IMR-90 (cell line): ENCODE measurements at regions not wholly inside any gene's neighbourhood (a gene's known extent, or its start where the extent isn't known, plus 50 kb on each side); places are given as distances from the start of the nearest gene placed in this dataset.

Experiments used
- ATAC-seq: fragments of 200-7000 bp; cut with Tn5 transposase; 2 replicates; pipeline ENCODE4 v1.9.1; 2020; ENCODE audit warnings: low read depth, mild to moderate bottlenecking, moderate library complexity
- BruUV-seq: library from RNA; stranded (reverse); fragments of 400-500 nt; replicated peaks from 2 replicates; lab custom pipeline; 2021; lab: Mats Ljungman, UMichigan
- CTCF ChIA-PET: fragments of 300-600 bp; formaldehyde crosslinking; extraction: SDS; loops from one replicate; lab custom pipeline; 2021; ENCODE audit warnings: antibody characterized with exemption; lab: Yijun Ruan, JAX
- POLR2A ChIA-PET: fragments of 300-600 bp; sonication (Branson Sonifier 250); formaldehyde crosslinking; loops from one replicate; lab custom pipeline; 2022; ENCODE audit warnings: antibody characterized with exemption; ENCODE audit not compliant: unreplicated experiment; lab: Charles Lee
- DNase-seq: peaks from one replicate; pipeline ENCODE4 v3.0.0; 2013
- H2AFZ ChIP-seq: replicated peaks from 2 replicates; pipeline ENCODE3; 2013; ENCODE audit warnings: low read length, mild to moderate bottlenecking; ENCODE audit not compliant: poor library complexity
- H2AK5ac ChIP-seq: 2 replicates; pipeline ENCODE4 v1.6.1; 2013; ENCODE audit warnings: low read depth, low read length, inconsistent platforms
- H2AK9ac ChIP-seq: replicated peaks from 2 replicates; pipeline ENCODE3; 2013; ENCODE audit warnings: mild to moderate bottlenecking, low read depth, low read length, moderate library complexity; ENCODE audit not compliant: poor library complexity
- H2BK120ac ChIP-seq: 2 replicates; pipeline ENCODE4 v1.6.1; 2013; ENCODE audit warnings: low read depth, low read length, inconsistent platforms
- H2BK15ac ChIP-seq: 3 replicates; pipeline ENCODE4 v1.6.1; 2013; ENCODE audit warnings: low read depth, low read length, inconsistent platforms
- H2BK20ac ChIP-seq: 2 replicates; pipeline ENCODE4 v1.6.1; 2013; ENCODE audit warnings: low read depth, mild to moderate bottlenecking, inconsistent platforms, low read length, moderate library complexity
- H2BK5ac ChIP-seq: 2 replicates; pipeline ENCODE4 v1.6.1; 2013; ENCODE audit warnings: mild to moderate bottlenecking, low read depth, low read length, inconsistent platforms; ENCODE audit not compliant: poor library complexity, severe bottlenecking
- H3K14ac ChIP-seq: replicated peaks from 2 replicates; pipeline ENCODE4 v1.6.1; 2013; ENCODE audit warnings: low read depth, low read length, inconsistent platforms
- H3K18ac ChIP-seq: 2 replicates; pipeline ENCODE4 v1.6.1; 2013; ENCODE audit warnings: low read depth, low read length, control low read depth
- H3K23ac ChIP-seq: 2 replicates; pipeline ENCODE4 v1.6.1; 2013; ENCODE audit warnings: low read depth, low read length, inconsistent platforms
- H3K27ac ChIP-seq: 2 replicates; pipeline ENCODE4 v1.5.1; 2013; ENCODE audit warnings: mild to moderate bottlenecking, control low read depth, low read length; ENCODE audit not compliant: insufficient read depth
- H3K27me3 ChIP-seq: 2 replicates; pipeline ENCODE4 v1.6.1; 2013; ENCODE audit warnings: low read length; ENCODE audit not compliant: control insufficient read depth, insufficient read depth
- H3K36me3 ChIP-seq: 2 replicates; pipeline ENCODE4 v1.6.1; 2013; ENCODE audit warnings: low read length, mixed read lengths; ENCODE audit not compliant: control insufficient read depth, insufficient read depth
- H3K4ac ChIP-seq: 2 replicates; pipeline ENCODE4 v1.6.1; 2013; ENCODE audit warnings: low read depth, low read length, inconsistent platforms
- H3K4me1 ChIP-seq: 2 replicates; pipeline ENCODE4 v1.6.1; 2013; ENCODE audit warnings: low read length, mixed read lengths; ENCODE audit not compliant: control insufficient read depth, insufficient read depth
- H3K4me2 ChIP-seq: 2 replicates; pipeline ENCODE4 v1.6.1; 2013; ENCODE audit warnings: low read depth, mild to moderate bottlenecking, control low read depth, low read length, moderate library complexity
- H3K4me3 ChIP-seq: 2 replicates; pipeline ENCODE4 v1.5.1; 2013; ENCODE audit warnings: low read depth, mild to moderate bottlenecking, control low read depth, low read length, moderate library complexity; ENCODE audit not compliant: insufficient read depth
- H3K56ac ChIP-seq: 2 replicates; pipeline ENCODE4 v1.6.1; 2013; ENCODE audit warnings: low read length, inconsistent platforms; ENCODE audit not compliant: insufficient read depth; ENCODE audit errors: extremely low read depth
- H3K79me1 ChIP-seq, 2 experiments: 2 replicates each; pipeline ENCODE4 v1.6.1; 2013; ENCODE audit warnings: low read length in 2 of 2, inconsistent platforms in 1 of 2, low read depth in 1 of 2
- H3K9ac ChIP-seq: 2 replicates; pipeline ENCODE4 v1.6.1; 2013; ENCODE audit warnings: low read depth, low read length, control low read depth
- H3K9me1 ChIP-seq: 2 replicates; pipeline ENCODE4 v1.6.1; 2013; ENCODE audit warnings: low read length, inconsistent platforms; ENCODE audit not compliant: insufficient read depth
- H3K9me3 ChIP-seq: 2 replicates; pipeline ENCODE4 v1.6.1; 2013; ENCODE audit warnings: low read length; ENCODE audit not compliant: control insufficient read depth, insufficient read depth
- H4K20me1 ChIP-seq: 2 replicates; pipeline ENCODE4 v1.6.1; 2013; ENCODE audit warnings: low read length, inconsistent platforms; ENCODE audit not compliant: insufficient read depth
- H4K5ac ChIP-seq: 2 replicates; pipeline ENCODE4 v1.6.1; 2013; ENCODE audit warnings: mild to moderate bottlenecking, low read depth, low read length, control low read depth
- H4K8ac ChIP-seq, 2 experiments: 2 replicates each; pipeline ENCODE4 v1.6.1; 2013; ENCODE audit warnings: low read depth in 2 of 2, low read length in 2 of 2, control low read depth in 1 of 2, inconsistent platforms in 1 of 2
- H4K91ac ChIP-seq: 2 replicates; pipeline ENCODE4 v1.6.1; 2013; ENCODE audit warnings: low read depth, low read length, inconsistent platforms; ENCODE audit not compliant: insufficient read depth
- BHLHE40 ChIP-seq: fragments of 150-350 bp; IDR thresholded peaks from 2 replicates; pipeline ENCODE4 v1.6.1; 2016; ENCODE audit warnings: mild to moderate bottlenecking, low read depth, low read length
- CEBPB ChIP-seq: IDR thresholded peaks from 2 replicates; pipeline ENCODE4 v1.6.1; 2012; ENCODE audit warnings: low read depth, low read length, improper control_type of control experiment
- CHD1 ChIP-seq: IDR thresholded peaks from 2 replicates; pipeline ENCODE4 v1.6.1; 2012; ENCODE audit warnings: low read depth, low read length, improper control_type of control experiment
- CTCF ChIP-seq: conservative IDR thresholded peaks from 2 replicates; pipeline ENCODE4 v1.5.1; 2012; ENCODE audit warnings: mild to moderate bottlenecking, low read depth, low read length, improper control_type of control experiment
- ELK1 ChIP-seq: fragments of 150-350 bp; IDR thresholded peaks from 2 replicates; pipeline ENCODE4 v1.6.1; 2016; ENCODE audit warnings: low read depth, mild to moderate bottlenecking, low read length, moderate library complexity, borderline replicate concordance
- FOS ChIP-seq: fragments of 150-350 bp; IDR thresholded peaks from 2 replicates; pipeline ENCODE4 v1.6.1; 2016; ENCODE audit warnings: low read depth, low read length
- MAFK ChIP-seq: IDR thresholded peaks from 2 replicates; pipeline ENCODE4 v1.6.1; 2012; ENCODE audit warnings: low read depth, low read length, improper control_type of control experiment
- MAZ ChIP-seq: IDR thresholded peaks from 2 replicates; pipeline ENCODE4 v1.6.1; 2012; ENCODE audit warnings: low read depth, mild to moderate bottlenecking, low read length, improper control_type of control experiment, moderate library complexity, borderline replicate concordance
- MXI1 ChIP-seq: IDR thresholded peaks from 2 replicates; pipeline ENCODE4 v1.6.1; 2012; ENCODE audit warnings: low read depth, mild to moderate bottlenecking, low read length, moderate library complexity, borderline replicate concordance
- NFE2L2 ChIP-seq: fragments of 150-350 bp; IDR thresholded peaks from 2 replicates; pipeline ENCODE4 v1.6.1; 2016; ENCODE audit warnings: low read depth, mild to moderate bottlenecking, low read length
- POLR2A ChIP-seq: IDR thresholded peaks from 2 replicates; pipeline ENCODE4 v1.6.1; 2012; ENCODE audit warnings: mild to moderate bottlenecking, low read depth, low read length
- RAD21 ChIP-seq: IDR thresholded peaks from 2 replicates; pipeline ENCODE4 v1.6.1; 2012; ENCODE audit warnings: low read length, improper control_type of control experiment
- RCOR1 ChIP-seq: IDR thresholded peaks from 2 replicates; pipeline ENCODE4 v1.6.1; 2012; ENCODE audit warnings: mild to moderate bottlenecking, low read length, improper control_type of control experiment; ENCODE audit not compliant: insufficient replicate concordance
- RFX5 ChIP-seq: IDR thresholded peaks from 2 replicates; pipeline ENCODE4 v1.8.0; 2012; ENCODE audit warnings: low read depth, mild to moderate bottlenecking, low read length, moderate library complexity
- SMC3 ChIP-seq: fragments of 150-350 bp; IDR thresholded peaks from 2 replicates; pipeline ENCODE4 v1.6.1; 2016; ENCODE audit warnings: low read depth, mild to moderate bottlenecking, antibody characterized with exemption, low read length, moderate library complexity
- USF2 ChIP-seq: fragments of 150-350 bp; IDR thresholded peaks from 2 replicates; pipeline ENCODE4 v1.6.1; 2017; ENCODE audit warnings: mild to moderate bottlenecking, antibody characterized with exemption, low read length, low read depth
- WGBS, 2 experiments: methylation state at CpG; one replicate each; pipeline versions ENCODE4 v1.1.5 to v1.1.7; 2013; ENCODE audit warnings: missing lambda C conversion rate in 2 of 2; ENCODE audit not compliant: insufficient read length in 1 of 2; ENCODE audit errors: extremely low coverage in 2 of 2; 5-methylcytosine and 5-hydroxymethylcytosine counted together
- dilution Hi-C: fragments of 300-500 bp; cut with HindIII; formaldehyde crosslinking; loops from one replicate; pipeline ENCODE4 v1.14.3; 2018; ENCODE audit warnings: low sequenced_read_pairs; ENCODE audit not compliant: unreplicated experiment
- in situ Hi-C: fragments of 300-500 bp; cut with MboI; formaldehyde crosslinking; loops from 3 replicates; pipeline ENCODE4 v1.14.3; 2019; ENCODE audit warnings: low sequenced_read_pairs, inconsistent platforms, mixed read lengths
- intact Hi-C: fragments of 100-400 bp; cut with micrococcal nuclease; formaldehyde crosslinking; loops from 2 replicates; pipeline ENCODE4 v1.10.0; 2022

- no peak overlapping the region for H2BK20ac ChIP-seq
- H4K8ac ChIP-seq = no peak overlapping the region
- DNase-seq (no peak), ATAC-seq (no peak)
- H3K79me1 ChIP-seq = no peaks in the 10 kb centered on the region
- no peaks in the 10 kb centered on the region for H3K4me1 ChIP-seq
- H3K4ac ChIP-seq = no peak overlapping the region
- H3K4me2 ChIP-seq = no peak overlapping the region
- H2AK9ac ChIP-seq = no peak overlapping the region
- H2BK120ac ChIP-seq = no peak overlapping the region
- POLR2A ChIA-PET = no interaction called here
- intact Hi-C loops = no loop called here
- H3K18ac ChIP-seq = no peak overlapping the region
- H2AK5ac ChIP-seq = no peak overlapping the region
- no peak overlapping the region for H4K5ac ChIP-seq
- no peak overlapping the region for H3K14ac ChIP-seq
- no peak overlapping the region for H2BK15ac ChIP-seq
- dilution Hi-C loops = no loop called here
- no peak overlapping the region for H3K23ac ChIP-seq
- H3K9me1 ChIP-seq = no peaks in the 10 kb centered on the region
- CTCF ChIA-PET = no interaction called here
- H4K91ac ChIP-seq = no peak overlapping the region
- WGBS, 2 experiments = 54% methylated on average over 3 of the region's 3 CpGs; no CpG with 5 or more reads in 1 of the 2 experiments
- H3K4me3 ChIP-seq = no peak overlapping the region
- BruUV-seq = no TSS peak
- H3K56ac ChIP-seq = no peak overlapping the region
- peaks cover 4% of the 10 kb centered on the region for H3K9me3 ChIP-seq
- H2AFZ ChIP-seq = no peak overlapping the region
- no peaks in the 10 kb centered on the region for H3K27me3 ChIP-seq
- H2BK5ac ChIP-seq = no peak overlapping the region
- no peaks in the 10 kb centered on the region for H4K20me1 ChIP-seq
- H3K27ac ChIP-seq = no peak overlapping the region
- in situ Hi-C loops = no loop called here
- no peak for TF ChIP-seq CHD1
- no peak for TF ChIP-seq RAD21
- TF ChIP-seq RCOR1 = no peak
- TF ChIP-seq SMC3 = no peak
- TF ChIP-seq MAZ = no peak
- TF ChIP-seq POLR2A = no peak
- no peak for TF ChIP-seq NFE2L2
- TF ChIP-seq ELK1 = no peak
- TF ChIP-seq USF2 = no peak
- TF ChIP-seq BHLHE40 = no peak
- no peak for TF ChIP-seq MXI1
- TF ChIP-seq MAFK = no peak
- TF ChIP-seq FOS = no peak
- no peak for TF ChIP-seq CTCF
- no peak for TF ChIP-seq CEBPB
- no peak for TF ChIP-seq RFX5
- no peak overlapping the region for H3K9ac ChIP-seq
- H3K36me3 ChIP-seq = no peaks in the 10 kb centered on the region
These were observed 387.3 kb downstream of the CCDC85A start for GRCh38 chr2:56571074-56571473.
